ENCODE measurements at regions not wholly inside any gene's neighbourhood (a gene's known extent, or its start where the extent isn't known, plus 50 kb on each side); places are given as distances from the start of the nearest gene placed in this dataset.

- DNase-seq, result no peak
Observed at GRCh38 chr3:24646790-24647189, 152.1 kb upstream of the THRB start.

- no peak for DNase-seq
Observed at GRCh38 chr3:24648063-24648462, 153.4 kb upstream of the THRB start.

GRCh38 chr3:24650839-24651238, 156.2 kb upstream of the THRB start:
- no peak for DNase-seq

- DNase-seq, result no peak
Observed at GRCh38 chr3:24657870-24658510, 163.3 kb upstream of the THRB start.

- DNase-seq, result no peak
Observed at GRCh38 chr3:24661175-24661584, 166.5 kb upstream of the THRB start.

GRCh38 chr3:24662449-24663345, 168.0 kb upstream of the THRB start:
- DNase-seq, result no peak

GRCh38 chr3:24663406-24663805, 168.8 kb upstream of the THRB start:
- no peak for DNase-seq

GRCh38 chr3:24668039-24668438, 173.4 kb upstream of the THRB start:
- no peak for DNase-seq

GRCh38 chr3:24670871-24671270, 176.2 kb upstream of the THRB start:
- no peak for DNase-seq

GRCh38 chr3:24673596-24673995, 178.9 kb upstream of the THRB start:
- DNase-seq, result no peak

GRCh38 chr3:24674261-24674660, 179.6 kb upstream of the THRB start:
- no peak for DNase-seq

- no peak for DNase-seq
Observed at GRCh38 chr3:24678021-24678420, 183.4 kb upstream of the THRB start.

- DNase-seq, result no peak
Observed at GRCh38 chr3:24678421-24678865, 183.8 kb upstream of the THRB start.

GRCh38 chr3:24679429-24679828, 184.8 kb upstream of the THRB start:
- DNase-seq, result no peak

- peak; percentile 24 for DNase-seq
Observed at GRCh38 chr3:24680214-24680967, 185.7 kb upstream of the THRB start.

- DNase-seq, result no peak
Observed at GRCh38 chr3:24682141-24682547, 187.5 kb upstream of the THRB start.

- DNase-seq, result no peak
Observed at GRCh38 chr3:24683090-24683489, 188.4 kb upstream of the THRB start.

- DNase-seq, result peak; percentile 21
Observed at GRCh38 chr3:24683633-24684384, 189.2 kb upstream of the THRB start.

GRCh38 chr3:24684506-24685023, 189.9 kb upstream of the THRB start:
- DNase-seq, result no peak

- no peak for DNase-seq
Observed at GRCh38 chr3:24686808-24687207, 192.2 kb upstream of the THRB start.

- DNase-seq, result no peak
Observed at GRCh38 chr3:24687671-24688070, 193.0 kb upstream of the THRB start.

GRCh38 chr3:24688446-24689148, 193.9 kb upstream of the THRB start:
- no peak for DNase-seq
